ENCODE measurements at regions not wholly inside any gene's neighbourhood (a gene's known extent, or its start where the extent isn't known, plus 50 kb on each side); places are given as distances from the start of the nearest gene placed in this dataset.

- Histone ChIP-seq H3K27ac (no peak overlapping the region), H4K20me1 (ENCODE audit: insufficient read depth) (no peaks in the 10 kb centered on the region), H3K9me3 (ENCODE audit: low read depth) (no peaks in the 10 kb centered on the region), H3K9me2 (ENCODE audit: insufficient read depth) (no peaks in the 10 kb centered on the region), H3K9ac (no peak overlapping the region), H2AFZ (no peak overlapping the region), H3K4me2 (ENCODE audit: unreplicated experiment) (no peak overlapping the region), H3K36me3 (ENCODE audit: low read depth) (no peaks in the 10 kb centered on the region), H3K4me1 (ENCODE audit: insufficient read depth) (no peaks in the 10 kb centered on the region), H3K27me3 (replicated peaks; ENCODE audit: insufficient read depth) (no peaks in the 10 kb centered on the region), H3K79me2 (ENCODE audit: insufficient read depth) (no peaks in the 10 kb centered on the region), H3K4me3 (no peak overlapping the region), H3F3A (ENCODE audit: insufficient read depth) (no peaks in the 10 kb centered on the region)
- no peak for TF ChIP-seq EZH2 (IDR thresholded peaks at IDR 0.05; ENCODE audit: insufficient read depth, poor library complexity, severe bottlenecking)
- in situ Hi-C loops (cut with MboI) = no loop called here
- 28 to 35% methylated on average over 3 of the region's 3 CpGs for WGBS, 2 experiments (ENCODE audit: low coverage in 1 of 2, low lambda C conversion rate in 2 of 2, missing lambda C conversion rate in 2 of 2)
- DNase-seq = no peak
Observed at GRCh38 chr12:73452672-73453469, 1084.8 kb upstream of the ATXN7L3B start.

- H2AFZ ChIP-seq = no peak overlapping the region
- in situ Hi-C loops (cut with MboI) = no loop called here
- TF ChIP-seq EZH2 (IDR thresholded peaks at IDR 0.05; ENCODE audit: insufficient read depth, poor library complexity, severe bottlenecking) (no peak), EZH2phosphoT487 (IDR thresholded peaks at IDR 0.05; ENCODE audit: insufficient read depth, low read depth) (no peak)
Observed at GRCh38 chr12:73460212-73460611, 1077.4 kb upstream of the ATXN7L3B start.

GRCh38 chr12:73465106-73465505 lies 1072.5 kb upstream of the ATXN7L3B start:
- in situ Hi-C loops (cut with MboI) = no loop called here
- TF ChIP-seq EZH2phosphoT487 (IDR thresholded peaks at IDR 0.05; ENCODE audit: insufficient read depth, low read depth) (no peak), EZH2 (IDR thresholded peaks at IDR 0.05; ENCODE audit: insufficient read depth, poor library complexity, severe bottlenecking) (no peak)
- Histone ChIP-seq H3K9me2 (ENCODE audit: insufficient read depth) (no peaks in the 10 kb centered on the region), H3K79me2 (ENCODE audit: insufficient read depth) (no peaks in the 10 kb centered on the region), H3K27me3 (replicated peaks; ENCODE audit: insufficient read depth) (no peaks in the 10 kb centered on the region), H3K36me3 (ENCODE audit: low read depth) (no peaks in the 10 kb centered on the region), H2AFZ (no peak overlapping the region), H3K4me3 (no peak overlapping the region), H3K4me1 (ENCODE audit: insufficient read depth) (no peaks in the 10 kb centered on the region), H3K9ac (no peak overlapping the region), H3K27ac (no peak overlapping the region), H3F3A (ENCODE audit: insufficient read depth) (no peaks in the 10 kb centered on the region), H3K9me3 (ENCODE audit: low read depth) (no peaks in the 10 kb centered on the region), H4K20me1 (ENCODE audit: insufficient read depth) (no peaks in the 10 kb centered on the region), H3K4me2 (ENCODE audit: unreplicated experiment) (no peak overlapping the region)
- WGBS, 2 experiments (ENCODE audit: low coverage in 1 of 2, low lambda C conversion rate in 2 of 2, missing lambda C conversion rate in 2 of 2) = 16 to 18% methylated on average over 4 of the region's 4 CpGs
- DNase-seq = no peak

More at GRCh38 chr12:73460212-73460611, 1077.4 kb upstream of the ATXN7L3B start:
- no peak overlapping the region for H3K4me2 ChIP-seq (ENCODE audit: unreplicated experiment)
- no peaks in the 10 kb centered on the region for H3K36me3 ChIP-seq (ENCODE audit: low read depth)
- H3K9ac ChIP-seq = no peak overlapping the region
- no peak overlapping the region for H3K27ac ChIP-seq
- DNase-seq = no peak
- no peak overlapping the region for H3K4me3 ChIP-seq
- no peaks in the 10 kb centered on the region for H3K27me3 ChIP-seq (replicated peaks; ENCODE audit: insufficient read depth)
- H3K9me2 ChIP-seq (ENCODE audit: insufficient read depth) = no peaks in the 10 kb centered on the region
- no peaks in the 10 kb centered on the region for H3K79me2 ChIP-seq (ENCODE audit: insufficient read depth)
- no peaks in the 10 kb centered on the region for H3K9me3 ChIP-seq (ENCODE audit: low read depth)
- no peaks in the 10 kb centered on the region for H4K20me1 ChIP-seq (ENCODE audit: insufficient read depth)
- no peaks in the 10 kb centered on the region for H3K4me1 ChIP-seq (ENCODE audit: insufficient read depth)
- H3F3A ChIP-seq (ENCODE audit: insufficient read depth) = no peaks in the 10 kb centered on the region

GRCh38 chr12:73486256-73486655 lies 1051.4 kb upstream of the ATXN7L3B start:
- no peaks in the 10 kb centered on the region for H3K9me3 ChIP-seq (ENCODE audit: low read depth)
- no peaks in the 10 kb centered on the region for H3F3A ChIP-seq (ENCODE audit: insufficient read depth)
- no peaks in the 10 kb centered on the region for H3K79me2 ChIP-seq (ENCODE audit: insufficient read depth)
- H3K36me3 ChIP-seq (ENCODE audit: low read depth) = no peaks in the 10 kb centered on the region
- H3K4me1 ChIP-seq (ENCODE audit: insufficient read depth) = no peaks in the 10 kb centered on the region
- H4K20me1 ChIP-seq (ENCODE audit: insufficient read depth) = no peaks in the 10 kb centered on the region
- H3K4me3 ChIP-seq = no peak overlapping the region
- H3K9ac ChIP-seq = no peak overlapping the region
- in situ Hi-C loops (cut with MboI) = no loop called here
- H3K9me2 ChIP-seq (ENCODE audit: insufficient read depth) = no peaks in the 10 kb centered on the region
- H3K27ac ChIP-seq = no peak overlapping the region
- no peak overlapping the region for H3K4me2 ChIP-seq (ENCODE audit: unreplicated experiment)
- TF ChIP-seq EZH2 (IDR thresholded peaks at IDR 0.05; ENCODE audit: insufficient read depth, poor library complexity, severe bottlenecking) = no peak
- TF ChIP-seq EZH2phosphoT487 (IDR thresholded peaks at IDR 0.05; ENCODE audit: insufficient read depth, low read depth) = no peak
- H3K27me3 ChIP-seq (replicated peaks; ENCODE audit: insufficient read depth) = no peaks in the 10 kb centered on the region
- H2AFZ ChIP-seq = no peak overlapping the region
- no peak for DNase-seq

GRCh38 chr12:73506611-73507010 lies 1031.0 kb upstream of the ATXN7L3B start:
- DNase-seq = no peak
- Histone ChIP-seq H3K4me2 (ENCODE audit: unreplicated experiment) (no peak overlapping the region), H3F3A (ENCODE audit: insufficient read depth) (no peaks in the 10 kb centered on the region), H3K79me2 (ENCODE audit: insufficient read depth) (no peaks in the 10 kb centered on the region), H2AFZ (no peak overlapping the region), H3K27ac (no peak overlapping the region), H3K9me2 (ENCODE audit: insufficient read depth) (no peaks in the 10 kb centered on the region), H3K9ac (no peak overlapping the region), H3K27me3 (replicated peaks; ENCODE audit: insufficient read depth) (no peaks in the 10 kb centered on the region), H3K4me3 (no peak overlapping the region), H3K4me1 (ENCODE audit: insufficient read depth) (no peaks in the 10 kb centered on the region), H3K36me3 (ENCODE audit: low read depth) (no peaks in the 10 kb centered on the region), H3K9me3 (ENCODE audit: low read depth) (peaks cover 9% of the 10 kb centered on the region), H4K20me1 (ENCODE audit: insufficient read depth) (no peaks in the 10 kb centered on the region)
- TF ChIP-seq EZH2 (IDR thresholded peaks at IDR 0.05; ENCODE audit: insufficient read depth, poor library complexity, severe bottlenecking) (no peak), EZH2phosphoT487 (IDR thresholded peaks at IDR 0.05; ENCODE audit: insufficient read depth, low read depth) (no peak)
- in situ Hi-C loops (cut with MboI) = no loop called here
- 6 to 11% methylated on average over 1 of the region's 1 CpG for WGBS, 2 experiments (ENCODE audit: low coverage in 1 of 2, low lambda C conversion rate in 2 of 2, missing lambda C conversion rate in 2 of 2)

Measured in GM23248 (cell line).